SH-SY5Y (cell line): ENCODE measurements at regions not wholly inside any gene's neighbourhood (a gene's known extent, or its start where the extent isn't known, plus 50 kb on each side); places are given as distances from the start of the nearest gene placed in this dataset.
A peak's percentile ranks its signal among the peaks of the same experiment; 100 is the strongest.

ENCODE experiments used
- GATA2 ChIP-seq: IDR thresholded peaks from 2 replicates; pipeline ENCODE4 v1.6.1; 2011; ENCODE audit warnings: mild to moderate bottlenecking, low read depth, low read length
- GATA3 ChIP-seq: IDR thresholded peaks from 2 replicates; pipeline ENCODE4 v1.6.1; 2011; ENCODE audit warnings: low read depth, mild to moderate bottlenecking, low read length, moderate library complexity

DNA sequence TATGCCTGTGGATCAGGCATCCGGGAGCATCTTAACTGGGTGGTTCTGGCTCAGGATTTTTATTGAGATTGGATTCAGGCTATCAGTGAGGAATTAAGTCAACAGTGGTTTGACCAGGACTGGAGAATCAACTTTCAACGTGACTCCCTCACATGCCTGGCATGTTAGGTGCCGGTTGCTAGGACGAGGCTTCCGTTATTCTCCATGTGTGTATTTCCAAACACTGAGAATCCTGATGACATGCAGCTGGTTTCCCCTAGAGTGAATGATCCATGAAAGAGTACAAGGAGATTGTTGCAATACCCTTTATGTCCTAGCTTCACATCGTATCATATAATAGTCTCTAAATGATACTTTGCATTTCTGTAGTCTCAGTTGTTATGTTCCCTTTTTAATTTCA is 529.2 kb downstream of the ANXA1 start:
- no peak for TF ChIP-seq GATA2
- TF ChIP-seq GATA3: no peak

GRCh38 chr9:73682789-73683188 is 531.1 kb downstream of the ANXA1 start:
- TF ChIP-seq GATA3 (no peak), GATA2 (no peak)

- TF ChIP-seq GATA2 (no peak), GATA3 (no peak)
These were observed 532.4 kb downstream of the ANXA1 start for GRCh38 chr9:73683862-73684591.

DNA sequence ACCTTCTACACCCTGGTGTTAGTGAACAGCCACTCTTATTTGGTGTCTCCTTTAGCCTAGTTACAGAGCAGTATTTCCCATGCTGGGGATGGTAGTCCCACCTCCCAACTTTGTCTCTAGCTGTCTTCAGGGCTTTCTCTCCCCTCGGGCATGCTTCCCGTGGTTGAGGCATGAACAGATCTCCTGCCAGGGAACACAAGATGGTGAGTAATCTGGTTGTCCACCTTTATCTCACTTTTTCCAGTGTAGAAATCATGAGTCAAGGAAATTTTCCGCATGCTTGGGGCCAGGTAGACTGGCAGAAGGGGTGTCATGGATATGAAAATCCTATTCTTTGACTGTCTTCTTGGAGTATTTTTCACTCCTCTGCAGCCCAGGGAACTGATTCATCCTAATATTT is 532.9 kb downstream of the ANXA1 start:
- TF ChIP-seq GATA3 (no peak), GATA2 (no peak)

GRCh38 chr9:73685786-73686185 is 534.1 kb downstream of the ANXA1 start:
- TF ChIP-seq GATA3 (no peak), GATA2 (no peak)

DNA sequence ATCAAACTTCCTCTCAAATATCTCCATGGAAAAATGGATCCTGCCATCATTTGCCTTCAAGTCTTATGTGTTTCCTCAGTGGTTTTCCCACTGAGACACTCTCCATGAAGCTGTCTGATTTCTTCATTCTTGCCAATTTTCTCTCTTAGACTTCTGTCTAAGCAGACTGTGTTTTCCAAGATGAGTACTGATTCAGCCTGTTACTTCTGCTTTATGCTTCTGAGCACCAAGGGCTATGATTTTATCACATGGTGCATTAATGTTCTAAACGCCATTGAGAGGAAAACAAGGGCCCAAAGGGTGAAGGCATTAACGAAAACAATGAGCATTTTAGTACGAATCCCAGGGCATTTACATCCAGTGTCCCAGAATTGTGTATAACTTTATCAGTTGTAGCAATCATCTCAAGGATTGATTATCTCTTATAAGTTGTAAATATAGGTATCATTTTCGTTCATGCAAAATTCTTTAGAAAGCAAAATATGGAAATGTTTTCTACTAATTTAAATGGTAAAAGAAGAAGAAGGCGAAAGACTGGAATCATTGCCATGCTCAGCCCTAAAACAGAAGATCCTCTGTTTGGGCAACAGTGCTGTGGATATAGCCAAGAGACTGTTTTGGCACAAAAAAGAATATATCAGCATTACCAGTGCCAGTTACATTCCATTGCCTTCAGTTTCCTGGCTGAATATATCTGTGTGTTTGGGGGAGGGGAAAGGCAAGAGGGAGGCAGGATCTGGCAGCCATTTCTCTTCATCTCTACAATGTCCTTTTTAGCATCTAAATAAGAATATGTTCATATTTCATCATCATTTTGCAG is 537.6 kb downstream of the ANXA1 start:
- no peak for TF ChIP-seq GATA2
- TF ChIP-seq GATA3: no peak

DNA sequence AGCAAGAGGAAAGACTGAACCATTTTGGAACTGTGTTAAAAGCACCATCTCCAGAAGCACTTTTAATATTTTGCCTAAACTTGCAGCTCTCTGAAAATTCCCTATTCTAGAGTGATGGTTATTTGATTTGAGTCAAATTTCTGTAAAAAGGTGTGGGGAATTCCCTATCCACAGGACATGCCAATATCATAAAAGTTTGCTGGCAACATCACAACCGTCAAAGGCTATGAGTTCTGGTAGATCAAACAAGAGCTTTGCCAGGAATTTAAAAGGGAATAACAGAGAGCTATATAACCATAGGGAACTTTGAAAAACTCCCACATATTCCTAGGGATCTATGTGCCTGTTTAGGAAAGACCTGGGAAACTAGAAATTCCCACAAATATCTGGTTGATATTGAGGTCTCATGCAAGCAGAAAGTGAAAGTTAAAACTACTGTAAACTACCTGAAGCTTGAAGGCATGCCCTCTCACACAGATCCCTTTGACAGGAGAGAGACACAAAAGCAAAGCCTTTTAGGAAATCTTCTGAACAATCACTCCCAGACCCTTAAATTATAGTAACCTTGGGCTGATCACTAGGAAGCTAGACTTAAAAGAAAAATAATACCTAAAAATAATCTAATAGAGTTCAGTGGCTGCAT is 549.9 kb downstream of the ANXA1 start:
- TF ChIP-seq GATA3 (no peak), GATA2 (no peak)

DNA sequence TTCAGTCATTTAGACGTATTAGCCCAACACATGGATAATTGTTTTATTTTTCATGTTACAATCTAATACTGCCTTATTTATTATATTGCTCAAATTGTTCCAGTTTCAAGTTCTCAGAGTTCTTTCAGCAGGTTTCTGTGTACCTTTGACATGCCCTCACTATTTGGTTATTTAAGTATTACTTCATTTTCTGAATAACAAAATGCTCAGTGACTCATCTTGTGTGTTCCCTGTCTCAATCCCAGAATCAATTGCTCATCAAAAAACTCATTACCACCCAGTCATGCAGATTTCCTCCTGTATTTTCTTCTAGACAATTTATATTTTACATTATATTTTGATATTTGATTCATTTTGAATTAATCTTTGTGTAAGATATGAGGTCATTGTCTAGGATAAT is 562.6 kb downstream of the ANXA1 start:
- TF ChIP-seq GATA2 (no peak), GATA3 (no peak)

DNA sequence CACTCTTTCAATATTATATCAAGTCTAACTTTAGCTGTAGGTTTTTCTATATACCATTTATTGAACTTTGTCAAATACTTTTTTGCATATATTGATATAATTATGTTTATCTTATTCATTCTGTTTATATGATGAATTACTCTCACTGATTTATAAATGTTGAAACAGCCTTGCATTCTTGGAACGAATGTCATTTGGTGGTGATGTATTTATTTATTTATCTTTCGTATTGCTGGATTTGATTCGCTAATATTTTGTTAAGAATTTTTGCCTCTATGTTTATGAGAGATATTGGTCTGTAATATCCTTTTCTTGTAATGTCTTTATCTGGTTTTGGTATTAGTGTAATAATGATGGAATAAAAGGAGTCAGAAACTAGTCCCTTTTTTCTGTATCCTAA is 563.9 kb downstream of the ANXA1 start:
- no peak for TF ChIP-seq GATA3

DNA sequence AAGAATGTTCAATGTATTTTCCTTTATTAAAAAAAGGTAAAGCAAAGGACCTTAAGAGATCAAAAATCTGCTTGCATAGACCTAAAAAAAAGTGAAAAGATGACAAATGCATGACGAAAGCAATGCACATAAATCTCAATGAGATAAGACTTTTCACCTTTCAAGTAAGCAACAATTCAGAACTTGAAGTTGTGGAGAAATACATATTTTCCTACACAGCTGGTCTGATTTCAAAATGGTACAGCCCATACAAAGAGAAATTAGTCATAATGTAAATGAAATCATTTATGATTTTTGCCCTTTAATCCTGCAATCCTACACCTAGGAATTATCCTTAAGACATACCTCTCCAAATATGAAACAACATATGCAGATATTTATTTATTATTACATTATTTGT is 568.0 kb downstream of the ANXA1 start:
- TF ChIP-seq GATA2: no peak
- no peak for TF ChIP-seq GATA3

DNA sequence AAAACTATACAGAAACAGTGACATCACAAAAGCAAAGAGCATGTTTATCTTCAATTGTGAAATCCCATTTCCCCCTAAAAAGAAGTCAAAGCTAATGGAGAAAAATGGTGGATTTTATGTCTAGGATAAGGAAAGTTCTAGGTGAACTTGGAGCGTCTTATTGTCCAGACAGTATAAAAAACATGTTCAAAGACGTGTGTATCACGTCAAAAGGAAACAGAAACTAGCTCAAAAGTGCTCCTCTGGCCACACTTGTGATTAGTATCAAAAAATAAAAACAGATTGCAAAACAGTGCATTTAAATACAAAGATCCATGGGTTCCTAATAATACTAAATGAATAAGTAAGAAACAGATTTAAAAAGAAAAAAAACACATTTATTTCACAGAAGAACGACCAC is 568.9 kb downstream of the ANXA1 start:
- TF ChIP-seq GATA3 (no peak), GATA2 (no peak)

- TF ChIP-seq GATA3 (no peak), GATA2 (no peak)
These were observed 584.6 kb downstream of the ANXA1 start for GRCh38 chr9:73736270-73736669.

DNA sequence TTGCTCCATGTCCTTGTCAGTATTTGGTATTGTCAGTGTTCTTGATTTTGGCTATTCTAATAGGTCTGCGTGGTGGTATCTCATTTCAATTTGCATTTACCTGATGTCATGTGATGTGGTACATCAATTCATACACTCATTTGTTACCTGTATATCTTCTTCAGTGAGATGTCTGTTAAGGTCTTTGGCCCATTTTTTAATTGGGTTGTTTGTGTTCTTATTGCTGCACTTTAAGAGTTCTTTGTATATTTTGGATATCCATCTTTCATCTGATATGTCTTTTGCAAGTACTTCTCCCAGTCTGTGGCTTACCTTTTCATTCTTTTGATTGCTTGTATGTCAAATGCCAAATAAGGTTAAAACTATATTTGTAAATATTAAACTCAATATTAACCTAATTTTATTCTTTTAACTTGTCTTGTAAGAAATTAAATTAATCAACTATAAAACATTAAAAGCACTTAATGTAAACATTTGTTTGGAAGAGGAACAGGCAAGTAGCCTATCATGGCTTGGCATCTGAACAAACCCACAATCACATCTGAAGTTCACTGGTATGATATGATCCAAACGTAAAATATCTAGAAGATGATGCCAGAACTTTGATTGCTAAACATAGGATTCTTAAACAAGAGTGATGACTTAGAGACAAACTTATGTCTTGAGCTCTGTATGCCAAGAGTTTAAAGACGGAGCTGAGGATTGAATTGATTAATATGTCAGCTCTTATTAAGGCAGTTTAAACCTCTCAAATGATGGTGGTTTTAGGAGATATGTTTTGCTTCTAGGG is 587.3 kb downstream of the ANXA1 start:
- no peak for TF ChIP-seq GATA3
- no peak for TF ChIP-seq GATA2

GRCh38 chr9:73741316-73741715 is 589.7 kb downstream of the ANXA1 start:
- TF ChIP-seq GATA2 (no peak), GATA3 (no peak)

- TF ChIP-seq GATA3: 0 out of 2 replicates have a peak, but pooled peaks have one; percentile 46
- TF ChIP-seq GATA2: peak; percentile 28; the same call in 1 of the 2 replicates
These were observed 590.7 kb downstream of the ANXA1 start for GRCh38 chr9:73742412-73742811.

- TF ChIP-seq GATA3: no peak
- no peak for TF ChIP-seq GATA2
These were observed 592.2 kb downstream of the ANXA1 start for GRCh38 chr9:73743826-73744225.
